H9 (cell line): ENCODE measurements at regions not wholly inside any gene's neighbourhood (a gene's known extent, or its start where the extent isn't known, plus 50 kb on each side); places are given as distances from the start of the nearest gene placed in this dataset.

Source experiments
- DNase-seq: peaks from one replicate; pipeline ENCODE4 v3.0.0-alpha.2; 2017
- H2AFZ ChIP-seq: one replicate; pipeline ENCODE4 v1.6.1; 2013; ENCODE audit warnings: mild to moderate bottlenecking, low read length, control low read depth, moderate library complexity
- H2AK5ac ChIP-seq: 2 replicates; pipeline ENCODE4 v1.6.1; 2013; ENCODE audit warnings: low read length, control low read depth, mixed read lengths; ENCODE audit not compliant: insufficient read length
- H2BK120ac ChIP-seq: one replicate; pipeline ENCODE4 v1.6.1; 2013; ENCODE audit warnings: low read depth, mild to moderate bottlenecking, low read length, control low read depth, inconsistent platforms; ENCODE audit not compliant: poor library complexity, severe bottlenecking
- H2BK12ac ChIP-seq: 2 replicates; pipeline ENCODE4 v1.6.1; 2013; ENCODE audit warnings: low read length, control low read depth, mixed read lengths, low read depth; ENCODE audit not compliant: insufficient read length
- H2BK15ac ChIP-seq: 2 replicates; pipeline ENCODE4 v1.6.1; 2013; ENCODE audit warnings: low read depth, low read length, control low read depth
- H2BK20ac ChIP-seq: one replicate; pipeline ENCODE4 v1.6.1; 2013; ENCODE audit warnings: low read depth, mild to moderate bottlenecking, low read length, control low read depth, inconsistent platforms; ENCODE audit not compliant: poor library complexity, severe bottlenecking
- H2BK5ac ChIP-seq: 2 replicates; pipeline ENCODE4 v1.6.1; 2013; ENCODE audit warnings: low read length, control low read depth, mixed read lengths; ENCODE audit not compliant: insufficient read length
- H3K14ac ChIP-seq: 2 replicates; pipeline ENCODE4 v1.6.1; 2013; ENCODE audit warnings: low read length, control low read depth; ENCODE audit not compliant: insufficient read depth
- H3K18ac ChIP-seq: 2 replicates; pipeline ENCODE4 v1.6.1; 2013; ENCODE audit warnings: low read depth, mild to moderate bottlenecking, mixed read lengths, low read length, control low read depth; ENCODE audit not compliant: insufficient read length
- H3K23ac ChIP-seq: 2 replicates; pipeline ENCODE4 v1.6.1; 2013; ENCODE audit warnings: low read length, control low read depth, mixed read lengths, low read depth; ENCODE audit not compliant: insufficient read length
- H3K23me2 ChIP-seq: 2 replicates; pipeline ENCODE4 v1.6.1; 2013; ENCODE audit warnings: low read depth, mild to moderate bottlenecking, mixed read lengths, low read length, control low read depth; ENCODE audit not compliant: insufficient read length, poor library complexity, severe bottlenecking
- H3K27ac ChIP-seq: 2 replicates; pipeline ENCODE4 v1.5.1; 2013; ENCODE audit warnings: low read length, control low read depth, mixed read lengths, low read depth; ENCODE audit not compliant: insufficient read length
- H3K27me3 ChIP-seq: 2 replicates; pipeline ENCODE4 v1.6.1; 2013; ENCODE audit warnings: low read length, control low read depth, inconsistent platforms; ENCODE audit not compliant: insufficient read depth
- H3K4ac ChIP-seq: 2 replicates; pipeline ENCODE4 v1.6.1; 2013; ENCODE audit warnings: low read depth, mild to moderate bottlenecking, control low read depth, inconsistent platforms, low read length, moderate library complexity
- H3K4me1 ChIP-seq: 2 replicates; pipeline ENCODE4 v1.6.1; 2013; ENCODE audit warnings: low read length, control low read depth, inconsistent platforms; ENCODE audit not compliant: insufficient read depth
- H3K4me2 ChIP-seq: 2 replicates; pipeline ENCODE4 v1.6.1; 2013; ENCODE audit warnings: low read length, control low read depth, mixed read lengths; ENCODE audit not compliant: insufficient read length, insufficient read depth
- H3K56ac ChIP-seq: 2 replicates; pipeline ENCODE4 v1.6.1; 2013; ENCODE audit warnings: low read depth, mild to moderate bottlenecking, mixed read lengths, low read length, control low read depth; ENCODE audit not compliant: insufficient read length
- H3K79me1 ChIP-seq: 2 replicates; pipeline ENCODE4 v1.6.1; 2013; ENCODE audit warnings: low read depth, mild to moderate bottlenecking, moderate library complexity, low read length, control low read depth, inconsistent platforms; ENCODE audit not compliant: insufficient read depth, poor library complexity, severe bottlenecking
- H3K79me2 ChIP-seq: 2 replicates; pipeline ENCODE4 v1.6.1; 2013; ENCODE audit warnings: low read length, control low read depth, inconsistent platforms; ENCODE audit not compliant: insufficient read depth
- H3K9ac ChIP-seq: 2 replicates; pipeline ENCODE4 v1.6.1; 2013; ENCODE audit warnings: low read length, control low read depth, mixed read lengths; ENCODE audit not compliant: insufficient read length; ENCODE audit errors: extremely low read depth
- H3K9me3 ChIP-seq: one replicate; pipeline ENCODE4 v1.6.1; 2013; ENCODE audit warnings: low read depth, low read length, inconsistent platforms; ENCODE audit not compliant: control insufficient read depth
- H3T11ph ChIP-seq: one replicate; pipeline ENCODE4 v1.6.1; 2013; ENCODE audit warnings: mild to moderate bottlenecking, low read length, control low read depth, inconsistent platforms
- H4K20me1 ChIP-seq: one replicate; pipeline ENCODE4 v1.6.1; 2013; ENCODE audit not compliant: control insufficient read depth, insufficient read length, insufficient read depth
- H4K5ac ChIP-seq: 2 replicates; pipeline ENCODE4 v1.6.1; 2013; ENCODE audit warnings: low read depth, mild to moderate bottlenecking, mixed read lengths, low read length, control low read depth; ENCODE audit not compliant: insufficient read length
- H4K8ac ChIP-seq: replicated peaks from 2 replicates; pipeline ENCODE4 v1.6.1; 2013; ENCODE audit warnings: low read length, control low read depth, mixed read lengths, low read depth; ENCODE audit not compliant: insufficient read length
- H4K91ac ChIP-seq: 2 replicates; pipeline ENCODE4 v1.6.1; 2013; ENCODE audit warnings: low read depth, mild to moderate bottlenecking, moderate library complexity, mixed read lengths, low read length, control low read depth; ENCODE audit not compliant: insufficient read length
- H3K27ac Mint-ChIP-seq, 3 experiments: 2 replicates in 2 of 3; 3 replicates in 1 of 3; pipeline ENCODE4 v1.8.0; 2020 to 2021; ENCODE audit warnings: mixed read lengths in 3 of 3, mild to moderate bottlenecking in 1 of 3, moderate library complexity in 1 of 3
- H3K27me3 Mint-ChIP-seq: 2 replicates; pipeline ENCODE4 v1.8.0; 2021; ENCODE audit warnings: low read depth, mild to moderate bottlenecking, moderate library complexity, mixed read lengths
- H3K36me3 Mint-ChIP-seq, 3 experiments: 2 replicates in 2 of 3; 3 replicates in 1 of 3; pipeline ENCODE4 v1.8.0; 2020 to 2021; ENCODE audit warnings: low read depth in 3 of 3, mixed read lengths in 3 of 3; ENCODE audit not compliant: insufficient read depth in 1 of 3
- H3K4me1 Mint-ChIP-seq, 2 experiments: 2 replicates each; pipeline ENCODE4 v1.8.0; 2020; ENCODE audit warnings: mixed read lengths in 2 of 2
- H3K4me3 Mint-ChIP-seq, 2 experiments: 2 replicates in 1 of 2; 3 replicates in 1 of 2; pipeline ENCODE4 v1.8.0; 2020 to 2021; ENCODE audit warnings: mild to moderate bottlenecking in 2 of 2, mixed read lengths in 2 of 2, moderate library complexity in 1 of 2
- H3K9me3 Mint-ChIP-seq, 2 experiments: 2 replicates in 1 of 2; 3 replicates in 1 of 2; pipeline ENCODE4 v1.8.0; 2020; ENCODE audit warnings: mild to moderate bottlenecking in 2 of 2, mixed read lengths in 2 of 2, moderate library complexity in 1 of 2
- WGBS: extraction: QIAGEN DNeasy Blood & Tissue Kit; methylation state at CpG from one replicate; pipeline ENCODE4 v1.1.7; 2013; ENCODE audit warnings: missing lambda C conversion rate, low lambda C conversion rate, mixed read lengths; ENCODE audit not compliant: insufficient read length; ENCODE audit errors: extremely low coverage; 5-methylcytosine and 5-hydroxymethylcytosine counted together
- TF ChIP-seq, protein P1 (sequence below): fragments of 200-600 bp; sonication (generic); conservative IDR thresholded peaks from 3 replicates; pipeline ENCODE4 v1.8.0; 2021; ENCODE audit warnings: antibody characterized with exemption, mild to moderate bottlenecking

- TF ChIP-seq, protein P1, sequence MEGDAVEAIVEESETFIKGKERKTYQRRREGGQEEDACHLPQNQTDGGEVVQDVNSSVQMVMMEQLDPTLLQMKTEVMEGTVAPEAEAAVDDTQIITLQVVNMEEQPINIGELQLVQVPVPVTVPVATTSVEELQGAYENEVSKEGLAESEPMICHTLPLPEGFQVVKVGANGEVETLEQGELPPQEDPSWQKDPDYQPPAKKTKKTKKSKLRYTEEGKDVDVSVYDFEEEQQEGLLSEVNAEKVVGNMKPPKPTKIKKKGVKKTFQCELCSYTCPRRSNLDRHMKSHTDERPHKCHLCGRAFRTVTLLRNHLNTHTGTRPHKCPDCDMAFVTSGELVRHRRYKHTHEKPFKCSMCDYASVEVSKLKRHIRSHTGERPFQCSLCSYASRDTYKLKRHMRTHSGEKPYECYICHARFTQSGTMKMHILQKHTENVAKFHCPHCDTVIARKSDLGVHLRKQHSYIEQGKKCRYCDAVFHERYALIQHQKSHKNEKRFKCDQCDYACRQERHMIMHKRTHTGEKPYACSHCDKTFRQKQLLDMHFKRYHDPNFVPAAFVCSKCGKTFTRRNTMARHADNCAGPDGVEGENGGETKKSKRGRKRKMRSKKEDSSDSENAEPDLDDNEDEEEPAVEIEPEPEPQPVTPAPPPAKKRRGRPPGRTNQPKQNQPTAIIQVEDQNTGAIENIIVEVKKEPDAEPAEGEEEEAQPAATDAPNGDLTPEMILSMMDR: no peak
Observed at GRCh38 chr18:44502221-44502620, 178.5 kb upstream of the SETBP1 start.

More at GRCh38 chr18:44502221-44502620, 178.5 kb upstream of the SETBP1 start:
- no peak overlapping the region for H2BK15ac ChIP-seq
- no peak overlapping the region for H3K4me3 Mint-ChIP-seq
- no peaks in the 10 kb centered on the region for H4K20me1 ChIP-seq
- H3K56ac ChIP-seq: no peak overlapping the region
- H3K4ac ChIP-seq: no peak overlapping the region
- no peaks in the 10 kb centered on the region for H3K79me1 ChIP-seq
- H3K4me1 ChIP-seq: no peaks in the 10 kb centered on the region
- H4K91ac ChIP-seq: no peak overlapping the region
- H3K4me2 ChIP-seq: no peak overlapping the region
- H3T11ph ChIP-seq: no peak overlapping the region
- H3K27ac ChIP-seq: no peak overlapping the region
- no peak overlapping the region for H4K8ac ChIP-seq
- no peak overlapping the region for H2BK12ac ChIP-seq
- H3K9ac ChIP-seq: no peak overlapping the region
- no CpG with 5 or more reads among the region's 1 CpG for WGBS
- H3K4me1 Mint-ChIP-seq: no peaks in the 10 kb centered on the region
- H3K36me3 Mint-ChIP-seq: no peaks in the 10 kb centered on the region
- H3K9me3 Mint-ChIP-seq: no peaks in the 10 kb centered on the region
- H3K14ac ChIP-seq: no peak overlapping the region
- no peaks in the 10 kb centered on the region; the same call in 1 of the 2 replicates for H3K27me3 Mint-ChIP-seq
- no peak overlapping the region for H3K27ac Mint-ChIP-seq
- H3K23ac ChIP-seq: no peak overlapping the region
- H3K79me2 ChIP-seq: no peaks in the 10 kb centered on the region
- H3K9me3 ChIP-seq: no peaks in the 10 kb centered on the region
- H2BK120ac ChIP-seq: no peak overlapping the region
- H2AFZ ChIP-seq: no peak overlapping the region
- no peak overlapping the region for H3K18ac ChIP-seq
- H2BK20ac ChIP-seq: no peak overlapping the region
- DNase-seq: no peak
- no peak overlapping the region for H2BK5ac ChIP-seq
- H2AK5ac ChIP-seq: no peak overlapping the region
- no peaks in the 10 kb centered on the region for H3K27me3 ChIP-seq
- no peak overlapping the region for H4K5ac ChIP-seq
- H3K23me2 ChIP-seq: no peaks in the 10 kb centered on the region
